ENCODE measurements at regions not wholly inside any gene's neighbourhood (a gene's known extent, or its start where the extent isn't known, plus 50 kb on each side); places are given as distances from the start of the nearest gene placed in this dataset.

DNA sequence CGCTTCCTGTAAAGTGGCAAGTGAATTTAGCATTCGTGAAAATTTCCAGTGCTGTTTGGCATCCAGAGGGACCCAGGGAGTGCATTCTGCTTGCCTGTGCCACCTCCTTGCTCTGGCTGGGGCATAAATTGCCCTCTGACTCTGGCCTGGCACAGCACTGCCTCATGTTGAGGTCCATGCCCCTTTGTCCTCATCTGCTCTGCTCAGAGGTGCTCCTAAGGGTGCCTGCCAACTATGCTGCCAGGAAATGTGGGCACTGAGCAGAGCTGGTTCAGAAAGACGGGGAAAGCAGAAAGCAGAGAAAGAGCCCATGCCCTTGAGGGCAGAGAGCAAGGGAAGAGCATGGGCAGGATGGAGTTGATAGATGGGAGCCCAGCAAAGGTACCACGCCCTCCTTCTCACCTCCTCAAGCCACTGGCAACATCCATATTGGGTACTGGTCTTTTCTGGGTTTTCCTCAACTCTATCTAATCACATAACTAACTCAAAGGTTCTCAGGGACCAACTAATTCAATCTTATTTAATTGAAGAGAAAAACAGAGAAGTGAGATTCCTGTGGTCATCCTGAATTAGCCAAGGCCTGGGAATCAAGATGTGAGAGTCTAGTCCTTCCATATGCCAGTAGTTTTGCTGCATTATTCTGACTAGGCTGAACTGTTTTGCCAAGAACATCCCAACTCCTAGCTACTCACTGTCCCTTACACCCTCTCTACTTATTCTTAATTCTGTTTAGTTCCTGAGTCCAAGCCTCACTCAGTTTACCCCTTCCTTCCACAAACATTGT lies 441.5 kb upstream of the TNP1 start:
- TF ChIP-seq, protein P1, sequence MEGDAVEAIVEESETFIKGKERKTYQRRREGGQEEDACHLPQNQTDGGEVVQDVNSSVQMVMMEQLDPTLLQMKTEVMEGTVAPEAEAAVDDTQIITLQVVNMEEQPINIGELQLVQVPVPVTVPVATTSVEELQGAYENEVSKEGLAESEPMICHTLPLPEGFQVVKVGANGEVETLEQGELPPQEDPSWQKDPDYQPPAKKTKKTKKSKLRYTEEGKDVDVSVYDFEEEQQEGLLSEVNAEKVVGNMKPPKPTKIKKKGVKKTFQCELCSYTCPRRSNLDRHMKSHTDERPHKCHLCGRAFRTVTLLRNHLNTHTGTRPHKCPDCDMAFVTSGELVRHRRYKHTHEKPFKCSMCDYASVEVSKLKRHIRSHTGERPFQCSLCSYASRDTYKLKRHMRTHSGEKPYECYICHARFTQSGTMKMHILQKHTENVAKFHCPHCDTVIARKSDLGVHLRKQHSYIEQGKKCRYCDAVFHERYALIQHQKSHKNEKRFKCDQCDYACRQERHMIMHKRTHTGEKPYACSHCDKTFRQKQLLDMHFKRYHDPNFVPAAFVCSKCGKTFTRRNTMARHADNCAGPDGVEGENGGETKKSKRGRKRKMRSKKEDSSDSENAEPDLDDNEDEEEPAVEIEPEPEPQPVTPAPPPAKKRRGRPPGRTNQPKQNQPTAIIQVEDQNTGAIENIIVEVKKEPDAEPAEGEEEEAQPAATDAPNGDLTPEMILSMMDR (IDR thresholded peaks at IDR 0.05), result no peak
- no peak for TF ChIP-seq POLR2A (IDR thresholded peaks at IDR 0.05)

Measured in uterus (tissue), 2 donors.